ENCODE measurements at regions not wholly inside any gene's neighbourhood (a gene's known extent, or its start where the extent isn't known, plus 50 kb on each side); places are given as distances from the start of the nearest gene placed in this dataset.

GRCh38 chr2:126822115-126822514, 76.6 kb upstream of the TEX51 start:
- Histone ChIP-seq H3K36me3 (ENCODE audit: insufficient read depth, low read length) (no peaks in the 10 kb centered on the region), H3K27me3 (ENCODE audit: control insufficient read depth in 1 of 2, insufficient read depth in 2 of 2, low read length in 2 of 2) (peaks cover 0 to 4% of the 10 kb centered on the region in 2 experiments), H3K9me3 (ENCODE audit: control insufficient read depth in 1 of 2, insufficient read depth in 1 of 2, low read length in 2 of 2) (no peaks in the 10 kb centered on the region), H3K4me3 (ENCODE audit: low read length) (no peak overlapping the region), H3K27ac (ENCODE audit: low read depth in 1 of 2, low read length in 2 of 2) (no peak overlapping the region), H3K4me1 (ENCODE audit: insufficient read depth, low read length) (no peaks in the 10 kb centered on the region)
- no peaks in the 10 kb centered on the region for H3K4me1 Mint-ChIP-seq (ENCODE audit: low read depth)
- no peaks in the 10 kb centered on the region for H3K36me3 Mint-ChIP-seq (ENCODE audit: low read depth)
- CTCF ChIA-PET: no interaction called here
- POLR2A ChIA-PET: no interaction called here
- no peak overlapping the region for H3K4me3 Mint-ChIP-seq
- DNase-seq (no peak), ATAC-seq (ENCODE audit: poor library complexity) (no peak)
- intact Hi-C loops (cut with DNase I, micrococcal nuclease): no loop called here
- no peaks in the 10 kb centered on the region for H3K9me3 Mint-ChIP-seq
- peaks cover 28% of the 10 kb centered on the region for H3K27me3 Mint-ChIP-seq
- H3K27ac Mint-ChIP-seq: no peak overlapping the region
- TF ChIP-seq CTCF (IDR thresholded peaks at IDR 0.05): no peak

- no peaks in the 10 kb centered on the region for H3K9me3 ChIP-seq (ENCODE audit: control insufficient read depth in 1 of 2, insufficient read depth in 1 of 2, low read length in 2 of 2)
- no peak overlapping the region for H3K27ac ChIP-seq (ENCODE audit: low read depth in 1 of 2, low read length in 2 of 2)
- intact Hi-C loops (cut with DNase I, micrococcal nuclease): no loop called here
- Mint-ChIP-seq H3K27me3 (peaks cover 27% of the 10 kb centered on the region), H3K27ac (no peak overlapping the region), H3K9me3 (no peaks in the 10 kb centered on the region), H3K36me3 (ENCODE audit: low read depth) (no peaks in the 10 kb centered on the region), H3K4me1 (ENCODE audit: low read depth) (no peaks in the 10 kb centered on the region), H3K4me3 (no peak overlapping the region)
- no peak for DNase-seq
- no peak for TF ChIP-seq CTCF (IDR thresholded peaks at IDR 0.05)
- no peaks in the 10 kb centered on the region for H3K4me1 ChIP-seq (ENCODE audit: insufficient read depth, low read length)
- CTCF ChIA-PET: no interaction called here
- POLR2A ChIA-PET: no interaction called here
- no peak overlapping the region for H3K4me3 ChIP-seq (ENCODE audit: low read length)
- H3K27me3 ChIP-seq (ENCODE audit: control insufficient read depth in 1 of 2, insufficient read depth in 2 of 2, low read length in 2 of 2): peaks cover 0 to 4% of the 10 kb centered on the region in 2 experiments
- no peaks in the 10 kb centered on the region for H3K36me3 ChIP-seq (ENCODE audit: insufficient read depth, low read length)
- ATAC-seq (ENCODE audit: poor library complexity): no peak
These were observed 75.8 kb upstream of the TEX51 start for GRCh38 chr2:126822921-126823320.

GRCh38 chr2:126823951-126824350, 74.7 kb upstream of the TEX51 start:
- no peaks in the 10 kb centered on the region for H3K9me3 ChIP-seq (ENCODE audit: control insufficient read depth in 1 of 2, insufficient read depth in 1 of 2, low read length in 2 of 2)
- no peak overlapping the region for H3K27ac Mint-ChIP-seq
- H3K4me1 Mint-ChIP-seq (ENCODE audit: low read depth): no peaks in the 10 kb centered on the region
- H3K36me3 ChIP-seq (ENCODE audit: insufficient read depth, low read length): no peaks in the 10 kb centered on the region
- ATAC-seq (ENCODE audit: poor library complexity) (no peak), DNase-seq (no peak)
- ChIA-PET CTCF (no interaction called here), POLR2A (no interaction called here)
- no peak overlapping the region for H3K27ac ChIP-seq (ENCODE audit: low read depth in 1 of 2, low read length in 2 of 2)
- H3K27me3 Mint-ChIP-seq: peaks cover 22% of the 10 kb centered on the region
- TF ChIP-seq CTCF (IDR thresholded peaks at IDR 0.05): no peak
- no peaks in the 10 kb centered on the region for H3K36me3 Mint-ChIP-seq (ENCODE audit: low read depth)
- no peaks in the 10 kb centered on the region for H3K9me3 Mint-ChIP-seq
- peaks cover 0 to 4% of the 10 kb centered on the region in 2 experiments for H3K27me3 ChIP-seq (ENCODE audit: control insufficient read depth in 1 of 2, insufficient read depth in 2 of 2, low read length in 2 of 2)
- no peaks in the 10 kb centered on the region for H3K4me1 ChIP-seq (ENCODE audit: insufficient read depth, low read length)
- H3K4me3 ChIP-seq (ENCODE audit: low read length): no peak overlapping the region
- intact Hi-C loops (cut with DNase I, micrococcal nuclease): no loop called here
- no peak overlapping the region for H3K4me3 Mint-ChIP-seq
